Right ventricle myocardium inferior (tissue), 1 donor: ENCODE measurements at regions not wholly inside any gene's neighbourhood (a gene's known extent, or its start where the extent isn't known, plus 50 kb on each side); places are given as distances from the start of the nearest gene placed in this dataset.
"Not testable (repeated sequence)": the region's sequence is repeated elsewhere in the genome, so short reads cannot be mapped to it uniquely, and the experiment has no call there.

Experiments
- ATAC-seq: fragments of 200-7000 bp; cut with Tn5 transposase; one replicate; pipeline ENCODE4 v1.9.1; 2020; ENCODE audit warnings: mild to moderate bottlenecking, moderate library complexity
- DNase-seq: peaks from one replicate; pipeline ENCODE4 v3.0.0; 2021; ENCODE audit errors: missing footprints
- intact Hi-C: fragments of 100-400 bp; cut with DNase I; formaldehyde crosslinking; loops from one replicate; pipeline ENCODE4 v1.11.0; 2022
- donor health status: DM: no; HTN: yes; CAD: no; lungs with severe emphysema.

DNA sequence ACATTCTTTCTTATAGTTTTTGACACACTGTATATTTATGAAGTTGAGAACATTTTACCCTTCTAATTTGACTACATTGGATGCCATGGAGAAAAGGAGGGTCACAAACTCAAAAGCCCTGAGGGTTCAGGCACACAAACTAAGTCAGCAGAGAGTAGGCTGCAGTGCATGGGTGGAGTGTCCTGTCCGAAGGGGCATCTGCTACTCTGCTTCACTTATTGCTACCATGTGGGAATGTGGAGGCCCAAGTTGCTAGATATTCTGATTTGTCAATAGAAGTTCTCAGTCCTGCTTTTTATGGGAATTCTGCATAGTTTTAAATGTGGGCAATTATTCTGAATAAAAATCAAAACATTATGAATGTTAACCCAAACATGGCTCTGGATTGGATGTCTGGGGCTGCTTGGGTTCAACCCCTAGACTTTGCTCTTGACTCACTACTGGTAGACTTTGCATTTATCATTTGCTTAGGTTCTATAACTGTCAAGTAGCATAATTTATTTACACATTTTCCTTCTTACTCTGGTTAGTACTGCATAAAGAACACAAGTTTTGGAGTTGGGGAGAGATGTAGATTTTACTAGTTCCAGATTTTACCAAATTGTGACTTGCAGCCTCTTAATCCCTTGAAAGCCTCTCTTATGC, 255.1 kb downstream of the SPRY1 start:
- no peak for DNase-seq
- intact Hi-C loops = no loop called here
- ATAC-seq = no peak

DNA sequence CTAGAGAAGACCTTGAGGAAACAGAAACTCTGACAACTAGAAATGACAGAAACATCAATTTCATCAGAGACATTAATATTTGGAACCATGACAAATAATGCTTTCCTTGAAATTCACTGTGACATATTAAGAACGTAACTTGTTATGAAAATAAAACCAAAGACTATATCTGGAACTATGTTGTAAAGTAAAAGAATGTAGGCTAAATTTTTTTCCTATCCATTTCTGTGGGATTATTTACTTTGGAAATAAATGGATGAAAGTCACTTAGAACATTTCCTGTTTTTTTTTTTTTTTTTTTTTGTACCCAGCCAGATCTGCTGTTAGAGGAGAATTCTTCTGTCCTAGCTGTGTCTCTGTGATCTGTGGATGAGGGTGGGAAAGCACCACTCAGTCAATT, 255.9 kb downstream of the SPRY1 start:
- ATAC-seq (no peak), DNase-seq (no peak)
- intact Hi-C loops = no loop called here

DNA sequence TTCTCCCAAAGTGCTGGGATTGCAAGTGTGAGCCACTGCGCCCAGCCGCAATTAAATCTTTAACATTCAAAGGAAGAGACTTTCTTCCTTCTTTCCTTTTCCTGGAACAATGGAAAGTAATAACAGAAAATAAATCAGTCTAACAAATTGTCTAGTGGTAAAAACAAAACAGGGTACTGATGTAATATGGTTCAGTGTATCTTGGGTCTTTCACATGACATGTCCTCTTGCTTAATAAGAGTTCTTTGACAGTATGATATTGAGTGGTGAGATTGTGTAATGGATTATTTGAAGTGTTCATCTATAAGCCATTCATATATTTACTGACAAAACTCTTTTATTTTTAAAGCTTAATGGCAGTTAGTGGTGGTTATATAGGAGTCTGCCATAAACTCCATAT, 256.6 kb downstream of the SPRY1 start:
- intact Hi-C loops = no loop called here
- DNase-seq (no peak), ATAC-seq (no peak)

DNA sequence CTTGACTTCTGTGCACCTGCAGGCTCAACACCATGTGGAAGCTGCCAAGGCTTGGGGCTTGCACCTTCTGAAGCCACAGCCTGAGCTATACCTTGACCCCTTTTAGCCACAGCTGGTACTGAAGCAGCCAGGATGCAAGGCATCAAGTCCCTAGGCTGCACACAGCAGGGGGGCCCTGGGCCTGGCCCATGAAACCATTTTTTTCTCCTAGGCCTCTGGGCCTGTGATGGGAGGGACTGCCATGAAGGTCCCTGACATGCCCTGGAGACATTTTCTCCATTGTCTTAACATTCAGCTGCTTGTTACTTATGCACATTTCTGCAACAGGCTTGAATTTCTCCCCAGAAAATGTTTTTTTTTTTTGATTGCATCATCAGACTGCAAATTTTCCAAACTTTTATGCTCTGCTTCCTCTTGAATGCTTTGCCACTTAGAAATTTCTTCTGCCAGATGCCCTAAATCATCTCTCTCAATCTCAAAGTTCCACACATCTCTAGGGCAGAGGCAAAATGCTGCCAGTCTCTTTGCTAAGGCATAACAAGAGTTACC, 260.2 kb downstream of the SPRY1 start:
- not testable (repeated sequence) for ATAC-seq, DNase-seq

DNA sequence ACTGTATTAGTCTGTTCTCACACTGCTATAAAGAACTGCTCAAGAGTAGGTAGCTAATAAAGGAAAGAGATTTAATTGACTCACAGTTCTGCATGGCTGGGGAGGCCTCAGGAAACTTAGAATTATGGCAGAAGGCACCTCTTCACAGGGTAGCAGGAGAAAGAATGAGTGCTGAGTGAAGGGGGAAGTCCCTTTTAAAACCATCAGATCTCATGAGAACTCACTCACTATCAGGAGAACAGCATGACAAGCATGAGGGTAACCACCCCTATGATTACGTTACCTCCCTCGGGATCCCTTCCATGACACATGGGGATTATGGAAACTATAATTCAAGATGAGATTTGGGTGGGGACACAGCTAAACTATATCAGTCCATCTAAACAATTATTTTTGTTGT, 261.0 kb downstream of the SPRY1 start:
- not testable (repeated sequence) for DNase-seq, ATAC-seq
- intact Hi-C loops = loop anchor here (5.0 kb wide), 2 partner anchors 90 to 260 kb away; partner anchors contain the start of gene SPRY1

More for the DNA sequence above, 260.2 kb downstream of the SPRY1 start:
- intact Hi-C loops = loop anchor here (5.0 kb wide), 2 partner anchors 90 to 260 kb away; partner anchors contain the start of gene SPRY1

DNA sequence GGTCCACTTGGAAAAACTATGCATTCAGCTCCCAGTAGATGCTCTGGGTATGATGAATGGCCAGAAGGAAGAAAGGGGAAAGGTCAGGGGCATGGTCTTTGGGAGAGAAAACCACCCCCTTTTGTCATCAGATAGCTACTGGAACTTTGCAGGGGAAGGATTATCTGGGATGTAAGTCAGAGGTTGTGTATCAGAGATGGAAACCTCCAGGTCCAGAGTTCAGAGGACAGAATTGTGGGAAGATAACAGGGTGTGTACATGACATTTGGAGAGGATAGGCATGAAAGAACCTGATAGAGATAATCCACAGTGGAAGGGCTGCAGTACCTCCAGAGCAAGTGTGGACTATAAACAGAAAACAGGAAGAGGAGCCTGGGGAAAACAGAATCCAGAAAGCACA, 262.7 kb downstream of the SPRY1 start:
- DNase-seq (no peak), ATAC-seq (no peak)
- intact Hi-C loops = loop anchor here (5.0 kb wide), 2 partner anchors 92 to 262 kb away; partner anchors contain the start of gene SPRY1

DNA sequence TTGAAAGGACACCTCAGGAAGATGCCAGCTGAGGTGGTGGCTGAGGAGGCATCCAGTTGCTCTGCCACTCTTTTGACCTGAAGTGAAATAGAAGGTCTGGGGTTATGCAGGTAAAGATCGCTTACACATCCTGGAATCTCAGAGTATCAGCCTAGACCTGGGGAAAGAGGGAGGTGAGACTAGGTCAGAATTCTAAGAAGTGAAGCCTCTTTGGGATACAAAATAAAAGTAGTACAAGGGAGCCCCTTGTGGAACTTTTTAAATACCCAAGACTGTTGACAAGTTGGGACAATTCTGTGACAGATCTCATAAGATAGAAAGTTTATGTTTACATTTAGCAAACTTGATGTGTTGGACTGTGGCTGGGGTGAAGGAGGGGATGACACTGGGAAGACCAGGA, 263.1 kb downstream of the SPRY1 start:
- ATAC-seq (no peak), DNase-seq (no peak)
- intact Hi-C loops = loop anchor here (5.0 kb wide), 4 partner anchors 92 to 557 kb away; partner anchors contain the start of gene SPRY1

DNA sequence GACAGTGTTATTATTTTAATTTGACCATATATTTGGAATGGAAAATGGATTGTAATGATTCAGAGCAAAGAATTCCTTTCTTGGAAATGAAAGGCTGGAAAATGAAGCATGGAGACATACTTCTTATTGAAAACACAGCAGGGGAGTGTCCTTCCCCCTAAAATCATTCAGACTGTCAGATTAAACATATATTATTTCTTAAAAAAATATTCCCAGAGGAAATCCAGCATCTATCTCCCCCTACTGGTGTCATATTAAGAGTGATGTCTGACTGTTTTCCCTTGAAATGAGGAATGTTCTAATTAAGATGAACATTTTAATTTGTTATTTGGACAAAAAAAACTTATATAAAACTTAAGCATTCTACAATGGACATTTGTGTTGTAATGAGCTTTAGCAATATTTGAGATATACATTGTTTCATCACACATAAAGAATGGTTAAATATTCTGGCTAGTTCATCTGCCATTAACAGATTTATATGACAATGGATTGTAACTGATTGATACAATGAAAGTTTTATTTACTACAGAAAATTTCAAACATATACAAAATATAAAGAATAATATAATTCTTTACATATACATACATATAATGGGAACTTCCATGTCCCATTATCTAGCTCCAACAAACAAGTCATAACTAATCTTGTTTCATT, 264.6 kb downstream of the SPRY1 start:
- intact Hi-C loops = loop anchor here (5.0 kb wide), 2 partner anchors 534 to 559 kb away; no protein-coding TSS in a partner anchor
- ATAC-seq (no peak), DNase-seq (no peak)

DNA sequence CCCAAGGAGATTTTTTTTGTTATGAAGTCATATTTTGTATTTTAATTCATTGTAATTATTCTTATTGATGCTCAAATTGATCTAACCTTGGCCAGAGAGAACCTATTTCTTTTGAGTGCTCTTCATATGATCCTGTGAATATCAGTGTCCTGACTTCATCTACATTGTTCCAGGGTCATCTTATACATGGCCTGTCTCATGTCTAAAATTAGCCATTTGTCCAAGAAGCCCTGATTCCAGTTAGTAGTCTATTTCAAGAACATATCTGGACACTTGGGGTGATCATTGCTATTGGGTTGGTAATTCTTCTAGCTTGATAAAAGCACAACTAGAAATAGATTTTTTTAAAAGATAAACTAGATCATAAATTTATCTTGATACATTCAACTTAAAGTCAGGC, 266.2 kb downstream of the SPRY1 start:
- no peak for DNase-seq
- intact Hi-C loops = loop anchor here (5.0 kb wide), 2 partner anchors 536 to 561 kb away; no protein-coding TSS in a partner anchor
- ATAC-seq = no peak

DNA sequence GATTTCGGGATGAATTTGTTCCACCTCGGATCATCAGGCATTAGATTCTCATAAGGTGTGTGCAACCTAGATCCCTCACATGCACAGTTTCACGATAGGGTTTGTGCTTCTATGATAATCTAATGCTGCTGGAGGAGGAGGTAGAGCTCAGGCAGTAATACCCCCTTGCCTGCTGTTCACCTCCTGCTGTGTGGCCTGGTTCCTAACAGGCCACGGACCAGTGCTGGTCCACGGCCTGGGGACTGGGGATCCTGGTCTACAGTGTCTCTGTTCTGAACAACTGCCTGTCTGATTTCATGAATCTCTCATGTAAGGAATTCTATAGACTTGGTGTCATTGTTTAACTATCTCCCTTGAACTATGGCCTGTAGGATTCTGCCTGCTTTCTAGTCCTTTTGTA, 269.9 kb downstream of the SPRY1 start:
- DNase-seq (no peak), ATAC-seq (no peak)
- intact Hi-C loops = no loop called here

DNA sequence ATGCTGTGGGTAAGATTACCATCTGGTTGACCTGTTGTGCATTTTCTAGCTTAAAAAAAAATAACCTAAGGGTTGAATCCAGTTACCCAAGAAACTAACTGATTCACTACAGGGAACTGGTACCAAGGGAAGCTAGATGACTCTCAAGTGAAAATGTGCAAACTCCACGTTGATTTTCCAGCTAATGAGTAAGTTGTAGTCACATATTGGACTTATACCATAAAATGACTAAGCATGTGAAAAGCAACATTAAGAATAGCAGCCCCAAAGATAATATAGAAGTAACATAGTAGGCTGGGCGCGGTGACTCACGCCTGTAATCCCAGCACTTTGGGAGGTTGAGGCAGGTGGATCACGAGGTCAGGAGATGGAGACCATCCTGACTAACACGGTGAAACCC, 270.9 kb downstream of the SPRY1 start:
- intact Hi-C loops = no loop called here
- ATAC-seq (no peak), DNase-seq (no peak)

DNA sequence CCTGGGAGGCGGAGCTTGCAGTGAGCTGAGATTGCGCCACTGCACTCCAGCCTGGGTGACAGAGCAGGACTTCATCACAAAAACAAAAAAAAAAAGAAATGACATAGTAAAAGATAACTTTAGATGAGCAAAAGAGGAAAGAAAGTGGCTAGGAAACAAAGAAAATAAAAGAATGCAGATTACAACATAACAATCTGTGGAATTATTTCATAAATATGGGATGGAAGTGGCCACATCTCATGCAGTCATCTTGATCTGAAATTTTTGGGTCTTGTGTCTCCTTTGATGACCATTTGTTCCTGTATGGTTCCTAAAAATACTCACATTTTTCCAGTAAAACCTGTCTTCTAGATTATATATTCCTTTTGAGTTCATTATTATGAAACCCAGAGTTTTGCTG, 271.4 kb downstream of the SPRY1 start:
- ATAC-seq (no peak), DNase-seq (no peak)
- intact Hi-C loops = no loop called here

DNA sequence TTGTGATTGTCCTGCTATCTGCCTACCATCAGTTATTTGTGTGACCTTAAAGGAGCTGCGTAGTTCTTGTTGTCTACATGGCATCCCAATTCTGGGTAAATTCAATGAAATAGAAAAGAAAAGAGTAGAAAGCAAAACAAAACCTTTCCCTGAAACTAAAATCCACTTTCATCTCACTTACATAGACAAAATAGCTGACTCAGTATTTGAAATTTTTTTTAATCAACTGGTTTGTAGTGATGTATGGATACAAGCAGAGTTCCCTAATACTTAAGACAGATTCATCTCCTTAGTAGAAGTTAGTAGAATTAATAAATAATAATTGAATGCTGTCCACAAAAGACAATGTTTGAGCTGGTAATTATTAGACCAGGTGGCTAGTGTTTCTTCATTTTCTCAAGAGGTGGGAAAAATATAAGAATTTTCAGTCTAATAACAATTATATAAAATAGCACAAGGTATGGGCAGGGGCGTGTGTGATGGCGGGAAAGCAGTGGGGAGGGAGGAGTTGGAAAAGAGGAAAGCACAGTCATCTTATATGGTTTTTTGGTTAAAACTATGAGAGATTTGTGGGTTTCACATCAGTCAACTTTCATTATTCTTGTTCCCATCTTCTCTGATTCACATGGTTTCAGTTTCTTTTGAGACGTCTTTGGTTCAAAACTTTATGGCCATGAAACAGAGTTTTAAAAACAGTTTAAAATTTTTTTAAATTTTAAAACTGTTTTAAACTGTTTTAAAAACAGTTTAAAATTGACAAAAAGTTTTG, 275.2 kb downstream of the SPRY1 start:
- ATAC-seq = no peak
- DNase-seq = no peak
- intact Hi-C loops = no loop called here

DNA sequence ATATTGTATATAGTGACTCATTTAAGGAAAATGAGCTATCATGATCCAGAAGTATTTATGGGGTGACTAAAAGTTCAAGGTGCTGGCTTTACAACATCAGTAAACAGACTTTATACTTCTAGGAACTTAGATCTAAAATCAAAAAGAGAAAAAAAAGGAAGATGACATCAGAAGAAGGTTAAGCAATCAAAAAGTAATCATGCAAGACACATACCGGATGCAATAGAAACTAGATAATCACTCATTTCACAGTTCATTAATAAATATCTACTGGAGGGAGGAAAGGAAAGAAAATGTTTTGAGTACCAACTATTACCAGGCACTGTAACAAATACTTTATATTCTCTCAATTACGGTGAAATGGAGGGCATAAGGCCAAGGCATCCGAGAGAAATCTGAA, 276.4 kb downstream of the SPRY1 start:
- intact Hi-C loops = no loop called here
- DNase-seq = no peak
- ATAC-seq = no peak

DNA sequence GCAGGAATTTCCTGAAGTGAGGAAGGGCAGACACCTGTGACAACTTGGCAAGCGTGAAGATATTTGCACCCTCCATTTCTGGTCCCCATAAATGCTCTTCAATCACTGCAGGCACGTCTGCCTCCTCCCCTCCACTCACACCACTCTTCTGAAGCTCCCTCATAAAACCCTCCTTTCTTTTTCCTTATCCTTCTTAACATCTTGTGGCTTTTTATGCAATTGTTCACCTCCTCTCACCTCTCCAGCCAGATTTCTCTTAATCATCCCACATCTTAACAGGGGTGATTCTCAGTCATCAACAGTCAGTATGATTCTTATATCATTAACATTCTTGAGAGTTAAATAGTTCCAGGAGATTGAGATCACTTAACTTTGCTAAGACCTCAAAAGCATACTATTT, 277.4 kb downstream of the SPRY1 start:
- ATAC-seq (no peak), DNase-seq (no peak)
- intact Hi-C loops = no loop called here

DNA sequence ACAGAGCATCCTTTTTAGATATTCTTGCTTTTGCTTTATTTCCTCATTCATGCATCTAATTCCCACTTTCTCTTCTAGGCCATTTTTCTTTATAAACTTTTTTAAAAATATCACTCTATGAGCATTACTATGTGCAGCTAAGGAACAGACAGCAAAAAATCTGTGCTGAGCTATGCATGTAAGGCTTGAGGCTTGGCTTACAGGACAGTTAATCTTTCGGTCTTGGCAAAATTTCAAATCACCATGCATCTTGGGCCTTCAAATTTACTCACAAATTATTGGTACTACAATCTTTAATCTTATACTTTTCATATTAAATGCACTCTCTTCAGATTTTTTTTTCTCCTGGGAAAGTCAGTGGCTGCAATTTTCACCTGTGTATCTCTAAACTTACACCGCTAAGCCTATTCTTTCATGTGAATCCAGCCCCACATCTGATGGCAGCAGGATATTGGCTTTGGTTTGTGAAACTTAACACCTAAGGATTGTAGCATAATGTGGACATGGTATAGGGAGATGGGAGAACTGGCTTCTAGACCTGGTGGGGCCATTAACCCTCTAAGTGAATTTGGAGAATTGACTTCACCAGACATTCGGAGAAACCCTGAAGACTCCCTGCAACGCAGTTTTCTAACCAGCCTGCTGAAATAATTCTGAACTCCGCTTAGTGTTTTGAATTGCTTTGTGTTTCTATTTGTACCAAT, 278.3 kb downstream of the SPRY1 start:
- ATAC-seq = no peak
- intact Hi-C loops = no loop called here
- DNase-seq = no peak

DNA sequence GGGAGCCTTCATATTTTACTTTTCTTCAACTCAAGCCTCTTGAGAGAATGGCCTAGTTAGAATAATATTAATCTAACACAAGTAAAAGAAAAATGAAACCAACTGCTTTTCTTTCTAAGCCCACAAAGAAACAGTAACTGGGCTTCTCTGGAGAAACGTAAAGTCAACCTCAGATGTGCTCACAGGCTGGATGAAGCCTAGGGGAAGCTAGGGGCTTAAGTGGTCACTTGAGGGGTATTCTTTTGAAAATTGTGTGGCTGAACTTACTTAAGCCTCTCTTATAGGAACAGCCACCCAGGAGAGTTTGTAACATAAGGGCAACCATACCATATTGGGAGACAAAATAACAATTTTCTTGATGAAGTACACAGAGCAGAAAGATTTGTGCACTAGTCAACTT, 279.0 kb downstream of the SPRY1 start:
- no peak for ATAC-seq
- no peak for DNase-seq
- intact Hi-C loops = no loop called here

DNA sequence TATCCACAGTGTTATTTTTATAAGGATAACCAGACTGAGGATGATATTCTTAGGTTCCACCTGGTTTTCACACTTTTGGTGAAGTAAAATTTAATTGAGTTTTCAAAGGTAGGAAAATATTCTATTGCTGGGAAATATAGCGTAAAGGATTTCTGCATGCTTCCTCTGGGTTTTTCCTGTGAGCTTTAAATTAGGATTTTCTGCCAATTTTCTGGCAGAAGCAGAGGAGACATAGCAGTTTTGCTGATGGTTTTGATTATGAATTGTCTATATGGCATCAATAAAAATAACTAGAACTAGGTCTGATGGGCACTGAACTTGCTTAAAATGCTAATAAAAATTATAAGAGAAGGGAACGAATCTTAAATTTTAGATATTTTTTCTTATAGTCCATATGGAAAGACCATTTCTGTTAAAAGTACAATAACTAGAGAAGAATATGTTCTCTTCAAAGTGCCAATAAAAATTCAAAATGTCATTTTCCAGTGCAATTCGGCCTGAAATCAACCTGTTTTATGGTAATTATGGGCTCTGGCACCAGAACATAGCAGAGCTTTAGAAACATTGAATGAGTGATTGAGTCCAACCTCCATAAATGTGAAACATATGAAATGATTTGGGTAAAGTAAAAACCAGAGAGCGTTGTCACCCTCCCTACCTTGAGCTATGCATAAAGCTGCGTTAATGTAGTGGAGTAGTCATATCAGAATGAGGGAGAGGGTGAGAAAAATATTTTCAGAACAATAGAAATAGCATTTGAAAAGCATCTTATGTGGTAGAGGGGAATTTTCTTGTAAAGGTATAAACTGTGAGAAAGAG, 279.7 kb downstream of the SPRY1 start:
- no peak for DNase-seq
- ATAC-seq = no peak
- intact Hi-C loops = no loop called here
